CD4-positive, alpha-beta T cell (primary cell): ENCODE measurements at regions not wholly inside any gene's neighbourhood (a gene's known extent, or its start where the extent isn't known, plus 50 kb on each side); places are given as distances from the start of the nearest gene placed in this dataset.

ENCODE experiments used
- ATAC-seq: fragments of 200-7000 bp; cut with Tn5 transposase; one replicate; pipeline ENCODE4 v1.10.0; 2022; ENCODE audit warnings: mild to moderate bottlenecking; ENCODE audit not compliant: poor library complexity
- CTCF ChIA-PET: fragments of 350-600 bp; sonication (Branson Sonifier 250); formaldehyde crosslinking; loops from one replicate; lab custom pipeline; 2021; ENCODE audit warnings: antibody characterized with exemption, inconsistent platforms; lab: Charles Lee
- POLR2A ChIA-PET: fragments of 350-600 bp; sonication (Branson Sonifier 250); formaldehyde crosslinking; loops from one replicate; lab custom pipeline; 2021; ENCODE audit warnings: antibody characterized with exemption, inconsistent platforms; lab: Charles Lee
- DNase-seq, 14 experiments: peaks; one replicate each; pipeline ENCODE4 v3.0.0-alpha.2; 2013 to 2020; ENCODE audit warnings: mixed read lengths in 2 of 14
- H3K27ac ChIP-seq, 2 donors: one replicate each; pipeline versions ENCODE4 v1.5.1 to v1.7.0; 2013; ENCODE audit warnings: low read length in 2 of 2, low read depth in 1 of 2, mild to moderate bottlenecking in 1 of 2
- H3K27me3 ChIP-seq, 2 experiments: 1 replicate in 1 of 2; 2 replicates in 1 of 2; pipeline versions ENCODE4 v1.6.1 to v1.7.0; 2013; ENCODE audit warnings: low read length in 2 of 2, control low read depth in 1 of 2, mild to moderate bottlenecking in 1 of 2, moderate library complexity in 1 of 2; ENCODE audit not compliant: insufficient read depth in 2 of 2, control insufficient read depth in 1 of 2
- H3K36me3 ChIP-seq: one replicate; pipeline ENCODE4 v1.6.1; 2013; ENCODE audit warnings: low read length, control low read depth; ENCODE audit not compliant: insufficient read depth
- H3K4me1 ChIP-seq: one replicate; pipeline ENCODE4 v1.6.1; 2013; ENCODE audit warnings: low read length, control low read depth; ENCODE audit not compliant: insufficient read depth
- H3K4me3 ChIP-seq: one replicate; pipeline ENCODE4 v1.5.1; 2013; ENCODE audit warnings: mild to moderate bottlenecking, low read length, moderate library complexity
- H3K9me3 ChIP-seq, 2 experiments: 1 replicate in 1 of 2; 2 replicates in 1 of 2; pipeline versions ENCODE4 v1.6.1 to v1.7.0; 2013; ENCODE audit warnings: low read length in 2 of 2, mild to moderate bottlenecking in 2 of 2, control low read depth in 1 of 2, moderate library complexity in 1 of 2; ENCODE audit not compliant: control insufficient read depth in 1 of 2, insufficient read depth in 1 of 2
- H3K27ac Mint-ChIP-seq: one replicate; pipeline ENCODE4 v1.8.0; 2020; ENCODE audit warnings: mixed read lengths
- H3K27me3 Mint-ChIP-seq: one replicate; pipeline ENCODE4 v1.8.0; 2021; ENCODE audit warnings: mixed read lengths
- H3K36me3 Mint-ChIP-seq: one replicate; pipeline ENCODE4 v1.8.0; 2021; ENCODE audit warnings: low read depth, mixed read lengths
- H3K4me1 Mint-ChIP-seq: one replicate; pipeline ENCODE4 v1.8.0; 2021; ENCODE audit warnings: low read depth, mixed read lengths
- H3K4me3 Mint-ChIP-seq: one replicate; pipeline ENCODE4 v1.8.0; 2020; ENCODE audit warnings: mild to moderate bottlenecking, mixed read lengths
- H3K9me3 Mint-ChIP-seq: one replicate; pipeline ENCODE4 v1.8.0; 2020; ENCODE audit warnings: mixed read lengths
- CTCF ChIP-seq: fragments of 200-600 bp; IDR thresholded peaks from one replicate; pipeline ENCODE4 v1.8.0; 2022; ENCODE audit warnings: antibody characterized with exemption, mild to moderate bottlenecking
- intact Hi-C, 2 experiments: fragments of 100-400 bp; cut with DNase I in 1 of 2; cut with micrococcal nuclease in 1 of 2; formaldehyde crosslinking; loops; one replicate each; pipeline versions ENCODE4 v1.15.1 to v1.9.0; 2023 to 2025; cut with DNase I, micrococcal nuclease

DNA sequence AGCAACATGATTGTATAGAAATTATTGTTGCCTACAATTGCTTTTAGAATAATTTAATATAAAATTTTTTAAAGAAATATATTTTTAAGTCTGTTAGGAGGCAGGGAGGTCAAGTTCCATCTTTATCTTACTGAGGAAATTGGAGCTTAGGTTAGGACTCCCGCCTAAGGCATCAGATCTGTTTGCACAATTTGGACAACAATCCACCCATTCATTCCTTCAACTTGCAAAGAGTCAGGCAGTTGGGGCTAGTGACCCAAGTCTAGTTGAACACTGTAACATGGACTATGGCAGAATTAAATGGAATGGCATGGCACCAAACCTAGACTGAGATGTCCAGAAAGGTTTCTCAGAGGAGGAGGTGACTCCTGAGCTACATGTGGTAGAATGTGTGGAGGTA, 149.4 kb upstream of the SETMAR start:
- H3K4me1 ChIP-seq = no peaks in the 10 kb centered on the region
- no peaks in the 10 kb centered on the region for H3K27me3 Mint-ChIP-seq
- no peak overlapping the region for H3K4me3 ChIP-seq
- H3K4me3 Mint-ChIP-seq = no peak overlapping the region
- TF ChIP-seq CTCF = no peak
- ChIA-PET POLR2A (no interaction called here), CTCF (no interaction called here)
- no peaks in the 10 kb centered on the region for H3K9me3 Mint-ChIP-seq
- DNase-seq (no peak), ATAC-seq (no peak)
- H3K27me3 ChIP-seq = no peaks in the 10 kb centered on the region
- intact Hi-C loops = no loop called here
- H3K27ac ChIP-seq = no peak overlapping the region
- no peaks in the 10 kb centered on the region for H3K4me1 Mint-ChIP-seq
- H3K9me3 ChIP-seq = peaks cover 0 to 4% of the 10 kb centered on the region in 2 experiments
- no peaks in the 10 kb centered on the region for H3K36me3 ChIP-seq
- no peaks in the 10 kb centered on the region for H3K36me3 Mint-ChIP-seq
- H3K27ac Mint-ChIP-seq = no peak overlapping the region

DNA sequence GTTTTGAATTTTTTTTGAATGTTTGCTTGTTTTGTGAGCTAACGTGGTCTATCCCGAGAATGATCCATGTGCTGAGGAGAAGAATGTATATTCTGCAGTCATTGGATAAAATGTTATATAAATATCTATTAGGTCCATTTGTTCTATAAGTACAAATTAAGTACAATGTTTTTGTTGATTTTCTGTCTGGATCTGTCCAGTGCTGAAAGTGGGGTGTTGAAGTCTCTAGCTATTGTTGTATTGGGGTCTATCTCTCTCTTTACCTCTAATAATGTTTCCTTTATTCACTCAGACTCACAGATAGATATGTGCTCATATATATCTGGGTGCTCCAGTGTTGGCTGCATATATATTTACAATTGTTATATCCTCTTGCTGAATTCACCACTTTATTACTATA, 144.8 kb upstream of the SETMAR start:
- Histone ChIP-seq H3K9me3 (no peaks in the 10 kb centered on the region), H3K4me3 (no peak overlapping the region), H3K27ac (no peak overlapping the region), H3K27me3 (no peaks in the 10 kb centered on the region), H3K36me3 (no peaks in the 10 kb centered on the region), H3K4me1 (no peaks in the 10 kb centered on the region)
- no peak overlapping the region for H3K4me3 Mint-ChIP-seq
- H3K36me3 Mint-ChIP-seq = no peaks in the 10 kb centered on the region
- intact Hi-C loops = no loop called here
- POLR2A ChIA-PET = no interaction called here
- no peaks in the 10 kb centered on the region for H3K27me3 Mint-ChIP-seq
- peaks cover under 1% of the 10 kb centered on the region for H3K9me3 Mint-ChIP-seq
- no peak for TF ChIP-seq CTCF
- DNase-seq = no peak
- ATAC-seq = no peak
- CTCF ChIA-PET = no interaction called here
- H3K4me1 Mint-ChIP-seq = no peaks in the 10 kb centered on the region
- no peak overlapping the region for H3K27ac Mint-ChIP-seq

- Mint-ChIP-seq H3K36me3 (no peaks in the 10 kb centered on the region), H3K27ac (no peak overlapping the region), H3K4me1 (no peaks in the 10 kb centered on the region), H3K9me3 (peaks cover 3% of the 10 kb centered on the region), H3K4me3 (no peak overlapping the region), H3K27me3 (no peaks in the 10 kb centered on the region)
- Histone ChIP-seq H3K9me3 (peaks cover 0 to 3% of the 10 kb centered on the region in 2 experiments), H3K27me3 (no peaks in the 10 kb centered on the region), H3K4me1 (no peaks in the 10 kb centered on the region), H3K27ac (no peak overlapping the region), H3K36me3 (no peaks in the 10 kb centered on the region), H3K4me3 (no peak overlapping the region)
- no peak for DNase-seq
- ChIA-PET POLR2A (no interaction called here), CTCF (no interaction called here)
- intact Hi-C loops = no loop called here
- no peak for TF ChIP-seq CTCF
- no peak for ATAC-seq
Measured at GRCh38 chr3:4162096-4162495, 141.1 kb upstream of the SETMAR start.
